Right hindlimb (tissue), 1 donor: ENCODE measurements at regions not wholly inside any gene's neighbourhood (a gene's known extent, or its start where the extent isn't known, plus 50 kb on each side); places are given as distances from the start of the nearest gene placed in this dataset.
A peak's percentile ranks its signal among the peaks of the same experiment; 100 is the strongest.

Experiments
- DNase-seq: peaks from one replicate; pipeline ENCODE4 v3.0.0-alpha.2; 2018

- no peak for DNase-seq
Observed at GRCh38 chr7:15985587-15986384, 299.3 kb upstream of the MEOX2 start.

- no peak for DNase-seq
Observed at GRCh38 chr7:15977663-15978062, 291.2 kb upstream of the MEOX2 start.

- DNase-seq: no peak
Observed at GRCh38 chr7:15972862-15973275, 286.4 kb upstream of the MEOX2 start.

- no peak for DNase-seq
Observed at GRCh38 chr7:15967551-15967950, 281.1 kb upstream of the MEOX2 start.

- no peak for DNase-seq
Observed at GRCh38 chr7:15967121-15967520, 280.6 kb upstream of the MEOX2 start.

GRCh38 chr7:15963206-15963605, 276.7 kb upstream of the MEOX2 start:
- no peak for DNase-seq

GRCh38 chr7:15954671-15955354, 268.3 kb upstream of the MEOX2 start:
- no peak for DNase-seq

GRCh38 chr7:15950299-15950698, 263.8 kb upstream of the MEOX2 start:
- no peak for DNase-seq

- DNase-seq: no peak
Observed at GRCh38 chr7:15947754-15948153, 261.3 kb upstream of the MEOX2 start.

GRCh38 chr7:15938115-15938514, 251.6 kb upstream of the MEOX2 start:
- DNase-seq: no peak

GRCh38 chr7:15937571-15937970, 251.1 kb upstream of the MEOX2 start:
- no peak for DNase-seq

- DNase-seq: peak; percentile 50
Observed at GRCh38 chr7:15936991-15937390, 250.5 kb upstream of the MEOX2 start.

GRCh38 chr7:15932318-15932717, 245.8 kb upstream of the MEOX2 start:
- no peak for DNase-seq

- DNase-seq: no peak
Observed at GRCh38 chr7:15929411-15929810, 242.9 kb upstream of the MEOX2 start.

- no peak for DNase-seq
Observed at GRCh38 chr7:15925608-15926007, 239.1 kb upstream of the MEOX2 start.

GRCh38 chr7:15924910-15925309, 238.4 kb upstream of the MEOX2 start:
- DNase-seq: no peak

- DNase-seq: no peak
Observed at GRCh38 chr7:15922002-15922401, 235.5 kb upstream of the MEOX2 start.

- no peak for DNase-seq
Observed at GRCh38 chr7:15921576-15921975, 235.1 kb upstream of the MEOX2 start.

- no peak for DNase-seq
Observed at GRCh38 chr7:15920953-15921352, 234.5 kb upstream of the MEOX2 start.

- DNase-seq: no peak
Observed at GRCh38 chr7:15916681-15917380, 230.3 kb upstream of the MEOX2 start.

GRCh38 chr7:15915686-15916293, 229.3 kb upstream of the MEOX2 start:
- DNase-seq: no peak

GRCh38 chr7:15914611-15915010, 228.1 kb upstream of the MEOX2 start:
- no peak for DNase-seq

GRCh38 chr7:15906436-15906835, 220.0 kb upstream of the MEOX2 start:
- DNase-seq: no peak
